ENCODE measurements at regions not wholly inside any gene's neighbourhood (a gene's known extent, or its start where the extent isn't known, plus 50 kb on each side); places are given as distances from the start of the nearest gene placed in this dataset.
"Not testable (repeated sequence)": the region's sequence is repeated elsewhere in the genome, so short reads cannot be mapped to it uniquely, and the experiment has no call there.

DNA sequence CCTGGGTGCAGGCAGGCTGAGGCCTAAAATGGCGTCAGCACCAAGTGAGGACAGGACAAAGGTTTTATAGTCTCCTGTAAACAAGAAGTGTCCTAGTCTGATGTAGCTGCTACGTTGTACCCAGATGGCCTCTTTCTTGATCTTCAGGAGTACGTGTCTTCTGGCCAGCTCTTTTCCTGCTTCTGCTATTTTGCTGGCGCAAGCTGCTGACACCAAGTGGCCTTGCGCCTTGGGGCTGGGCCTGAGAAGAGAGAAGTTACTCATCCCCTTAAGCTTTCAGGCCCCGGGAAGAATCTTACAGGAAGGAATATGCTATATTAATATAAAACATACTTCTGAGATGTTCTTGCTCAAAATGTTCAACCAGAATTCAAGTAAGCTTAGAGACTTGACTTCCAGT, 605.2 kb downstream of the GALC start:
- no peak for ATAC-seq
- intact Hi-C loops (cut with micrococcal nuclease) = no loop called here
- DNase-seq = no peak

DNA sequence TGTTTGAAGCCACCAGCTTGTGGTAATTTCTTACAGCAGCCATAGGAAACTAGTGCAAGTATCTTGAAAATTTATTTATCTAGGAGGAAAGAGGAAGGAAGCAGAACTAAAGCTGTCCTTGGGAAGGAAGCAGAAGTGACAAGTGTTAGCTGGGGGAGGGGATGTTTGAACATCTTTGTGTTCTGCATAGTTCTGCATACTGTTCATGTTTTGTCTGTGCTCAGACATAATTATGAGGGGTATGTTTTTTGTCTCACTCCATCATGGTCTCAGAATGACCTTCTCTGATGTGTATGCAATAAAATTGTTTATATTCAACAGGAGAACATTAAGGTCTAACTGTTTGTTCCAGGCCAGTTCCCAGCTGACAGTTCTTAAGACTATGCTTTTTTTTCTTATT, 606.5 kb downstream of the GALC start:
- no peak for ATAC-seq
- DNase-seq = no peak
- intact Hi-C loops (cut with micrococcal nuclease) = no loop called here

DNA sequence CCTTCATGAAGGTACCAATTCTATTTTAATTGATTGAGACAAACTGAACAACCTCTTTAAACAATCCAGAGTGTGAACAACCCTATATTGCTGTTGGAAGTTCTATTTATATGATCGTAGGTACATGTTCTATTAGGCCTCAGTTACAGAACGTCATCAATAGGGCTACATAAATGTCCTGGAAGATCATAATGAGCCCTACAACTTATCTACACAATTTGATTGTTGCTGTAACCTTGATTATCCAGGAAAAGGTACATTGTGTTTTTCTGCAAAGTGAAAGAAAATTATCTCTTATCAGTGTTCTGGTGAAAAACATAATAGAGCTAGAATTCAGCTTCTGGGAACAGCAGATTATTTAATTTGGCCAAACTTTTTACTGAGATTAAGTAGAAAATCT, 612.9 kb downstream of the GALC start:
- ATAC-seq = no peak
- intact Hi-C loops (cut with micrococcal nuclease) = no loop called here
- no peak for DNase-seq

DNA sequence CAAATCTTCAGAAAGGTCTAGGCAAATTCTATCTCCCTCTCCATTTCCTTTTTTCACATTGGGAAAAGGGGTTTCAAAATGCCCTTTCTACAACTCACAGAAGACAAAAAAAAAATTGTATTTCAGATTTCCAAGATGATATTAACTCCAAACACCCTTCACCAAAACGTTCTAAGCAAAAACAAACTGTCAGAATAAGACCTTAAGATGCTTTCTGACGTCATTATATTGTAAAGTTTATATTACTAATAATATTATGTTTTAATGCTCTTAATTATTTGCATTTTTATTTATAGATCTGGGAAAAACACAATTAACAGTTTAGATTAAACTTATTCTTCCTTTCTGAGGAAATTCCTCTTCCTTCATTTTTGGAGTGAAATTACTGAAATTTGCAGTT, 624.2 kb downstream of the GALC start:
- intact Hi-C loops (cut with micrococcal nuclease) = no loop called here
- DNase-seq (no peak), ATAC-seq (no peak)

DNA sequence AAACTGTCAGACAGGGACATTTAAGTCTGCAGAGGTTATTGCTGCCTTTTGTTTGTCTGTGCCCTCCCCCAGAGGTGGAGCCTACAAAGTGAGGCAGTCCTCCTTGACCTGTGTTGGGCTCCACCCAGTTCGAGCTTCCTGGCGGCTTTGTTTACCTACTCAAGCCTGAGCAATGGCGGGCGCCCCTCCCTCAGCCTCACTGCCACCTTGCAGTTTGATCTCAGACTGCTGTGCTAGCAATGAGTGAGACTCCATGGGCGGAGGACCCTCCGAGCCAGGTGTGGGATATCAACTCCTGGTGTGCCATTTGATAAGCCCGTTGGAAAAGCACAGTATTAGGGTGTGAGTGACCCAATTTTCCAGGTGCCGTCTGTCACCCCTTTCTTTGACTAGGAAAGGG, 632.7 kb downstream of the GALC start:
- ATAC-seq; DNase-seq; intact Hi-C loops (cut with micrococcal nuclease): not testable (repeated sequence)

DNA sequence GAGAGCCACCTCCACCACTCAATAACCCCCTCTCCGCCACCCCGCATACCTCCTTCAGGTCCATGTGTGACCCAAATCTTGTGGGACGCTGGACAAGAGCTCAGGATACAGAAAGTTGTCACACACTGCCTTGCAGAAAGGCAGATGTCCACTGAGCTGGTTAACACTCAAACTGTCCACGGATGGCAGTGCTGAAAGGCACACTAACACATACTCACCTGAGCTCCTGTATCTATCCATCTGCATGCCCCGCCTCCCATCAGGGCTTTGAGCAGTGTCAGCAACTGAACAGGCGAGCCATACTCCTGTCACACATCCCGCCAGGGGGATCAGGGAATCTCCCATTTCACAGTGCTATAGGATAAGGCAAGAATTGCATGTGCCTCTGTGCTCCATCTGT, 642.0 kb downstream of the GALC start:
- ATAC-seq (no peak), DNase-seq (no peak)
- intact Hi-C loops (cut with micrococcal nuclease) = no loop called here

DNA sequence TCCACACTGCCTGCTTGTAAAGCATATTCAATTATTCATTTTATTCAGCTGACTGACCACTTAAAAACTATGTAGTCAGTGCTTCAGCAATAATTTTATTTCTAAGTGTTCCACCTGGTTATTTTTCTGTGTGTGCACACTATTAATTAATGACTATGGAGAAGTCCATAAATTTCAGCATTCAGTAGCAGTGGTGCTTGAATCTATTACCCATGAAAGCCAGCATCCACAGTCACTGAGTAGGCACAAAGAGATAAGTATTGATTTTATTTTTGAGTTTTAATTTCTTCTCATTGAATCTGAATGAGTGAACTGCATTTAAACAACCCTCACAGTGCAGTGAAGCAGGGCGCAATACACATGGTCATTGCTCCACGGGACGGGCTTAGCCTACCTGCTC, 643.1 kb downstream of the GALC start:
- no peak for DNase-seq
- intact Hi-C loops (cut with micrococcal nuclease) = no loop called here
- ATAC-seq = no peak

DNA sequence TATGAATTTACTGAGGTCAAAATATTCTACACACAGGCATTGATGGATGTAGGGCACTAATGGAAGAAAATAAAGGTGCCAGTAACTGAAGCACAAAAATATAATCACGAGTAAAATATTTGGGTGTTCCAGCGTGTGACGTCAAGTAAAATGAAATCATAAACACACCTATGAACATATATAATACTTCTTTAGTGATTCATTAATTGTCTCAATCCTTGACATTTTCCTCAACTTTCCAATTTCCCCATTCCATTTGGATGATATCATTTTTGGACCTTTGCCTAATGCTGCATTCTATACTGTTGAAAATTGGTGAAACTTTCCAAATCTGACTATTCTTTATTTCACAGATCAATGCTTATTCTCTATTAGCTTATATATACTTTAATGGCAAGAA, 649.3 kb downstream of the GALC start:
- intact Hi-C loops (cut with micrococcal nuclease) = no loop called here
- DNase-seq = no peak
- ATAC-seq = no peak

DNA sequence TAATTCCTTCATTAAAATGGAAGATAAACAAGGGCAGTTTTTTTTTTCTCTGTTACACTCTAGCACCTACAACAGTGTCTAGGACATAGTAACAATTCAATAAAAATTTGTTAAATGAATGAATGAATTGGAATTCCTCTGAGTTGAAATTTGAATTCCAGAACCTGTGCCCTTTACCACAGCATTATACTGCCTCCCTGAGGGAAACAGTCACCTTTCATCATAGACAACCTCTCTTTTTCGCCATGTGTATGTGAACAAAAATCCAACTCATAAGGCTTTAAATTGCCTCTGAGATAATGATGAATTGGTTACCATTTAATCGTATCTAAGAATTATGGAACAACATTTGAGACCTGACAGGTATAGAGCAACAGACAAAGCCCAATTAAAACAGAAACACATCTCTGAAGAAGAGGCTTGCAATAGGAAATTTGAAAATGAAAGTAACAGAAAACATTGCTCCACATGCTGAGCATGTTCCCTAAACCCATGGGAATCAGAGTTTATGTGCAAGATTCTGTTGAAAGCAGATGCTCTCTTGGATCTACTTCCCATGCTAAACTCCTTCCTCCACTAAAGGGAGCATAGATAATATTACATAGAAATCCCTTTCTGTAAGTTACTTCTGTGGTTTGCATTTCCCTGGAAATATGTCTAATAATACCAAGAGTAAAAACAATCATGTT, 657.8 kb downstream of the GALC start:
- no peak for ATAC-seq
- intact Hi-C loops (cut with micrococcal nuclease) = no loop called here
- no peak for DNase-seq

DNA sequence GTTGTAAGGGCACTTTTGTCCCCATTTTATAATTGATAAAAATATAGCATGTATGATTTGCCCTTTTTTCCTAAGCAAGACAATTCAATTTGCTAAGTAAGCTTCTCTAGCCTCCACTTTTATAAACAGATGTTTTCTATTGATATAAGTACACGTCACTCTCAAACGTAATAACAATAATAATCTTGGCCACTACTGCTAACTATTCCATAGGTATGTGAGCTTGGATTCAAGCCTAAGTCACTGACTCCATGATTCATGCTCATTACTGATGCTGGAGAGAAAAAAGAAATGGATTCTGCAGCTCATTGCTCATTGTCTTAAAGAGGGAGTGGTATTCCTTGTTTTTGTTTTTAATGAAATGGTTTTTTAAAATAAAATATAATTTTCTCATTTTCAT, 661.0 kb downstream of the GALC start:
- DNase-seq = no peak
- ATAC-seq = no peak
- intact Hi-C loops (cut with micrococcal nuclease) = no loop called here

DNA sequence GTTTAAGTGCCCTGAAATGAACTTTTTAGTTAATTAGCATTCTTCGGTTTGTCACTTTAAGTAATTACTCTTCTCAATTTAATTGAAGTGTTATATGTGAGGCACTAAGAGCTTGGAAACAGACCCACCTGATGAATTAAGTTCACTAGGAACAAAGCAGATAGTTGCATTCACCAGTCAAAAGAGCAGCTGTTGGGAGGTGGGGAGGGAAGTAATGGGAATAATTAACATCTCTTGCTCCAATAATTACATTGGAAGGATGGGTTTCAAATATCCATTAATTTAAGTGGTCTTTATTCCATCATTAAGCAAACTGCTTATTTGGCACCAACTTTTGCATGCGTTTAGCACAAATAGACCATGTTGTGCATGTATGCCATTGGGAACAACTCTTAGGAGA, 667.2 kb downstream of the GALC start:
- DNase-seq (no peak), ATAC-seq (no peak)
- intact Hi-C loops (cut with micrococcal nuclease) = no loop called here

DNA sequence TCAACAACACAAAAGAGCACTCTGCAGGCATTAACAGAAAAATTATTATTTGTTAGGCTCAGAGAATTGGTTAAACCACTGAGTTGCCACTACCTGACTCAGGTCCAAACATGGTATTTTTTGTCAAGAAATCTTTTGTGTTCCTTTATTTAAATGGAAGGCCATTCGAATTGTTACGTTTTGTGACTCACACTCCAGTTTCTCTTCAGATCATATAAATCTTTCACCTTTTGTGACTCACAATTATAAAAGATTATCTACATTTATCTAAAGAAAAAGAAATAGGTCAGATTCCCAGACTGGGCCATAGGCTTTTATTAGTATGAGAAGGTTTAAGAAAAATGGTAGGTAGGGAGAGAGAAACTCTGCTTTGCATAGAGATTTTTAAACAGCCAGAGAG, 669.8 kb downstream of the GALC start:
- no peak for ATAC-seq
- intact Hi-C loops (cut with micrococcal nuclease) = no loop called here

DNA sequence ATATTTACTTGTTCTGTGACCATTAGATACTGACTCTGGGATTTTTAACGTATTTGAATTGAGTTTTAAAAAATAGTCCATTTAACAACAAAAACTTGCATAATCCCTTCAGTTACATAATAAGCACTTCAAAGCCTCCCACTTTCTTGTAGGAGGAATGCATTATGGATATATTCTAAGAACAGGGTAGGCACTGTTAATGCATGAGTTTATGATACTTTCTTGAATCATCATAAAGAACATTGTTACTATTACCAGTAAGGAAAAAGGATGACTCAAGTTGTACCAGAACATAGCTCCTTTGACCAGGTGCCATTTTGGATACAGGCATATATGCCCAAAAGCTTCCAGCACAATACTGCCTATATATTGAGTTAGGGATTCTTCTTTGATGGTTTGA, 671.4 kb downstream of the GALC start:
- ATAC-seq (no peak), DNase-seq (no peak)
- intact Hi-C loops (cut with micrococcal nuclease) = no loop called here

More for the DNA sequence above, 669.8 kb downstream of the GALC start:
- no peak for DNase-seq

DNA sequence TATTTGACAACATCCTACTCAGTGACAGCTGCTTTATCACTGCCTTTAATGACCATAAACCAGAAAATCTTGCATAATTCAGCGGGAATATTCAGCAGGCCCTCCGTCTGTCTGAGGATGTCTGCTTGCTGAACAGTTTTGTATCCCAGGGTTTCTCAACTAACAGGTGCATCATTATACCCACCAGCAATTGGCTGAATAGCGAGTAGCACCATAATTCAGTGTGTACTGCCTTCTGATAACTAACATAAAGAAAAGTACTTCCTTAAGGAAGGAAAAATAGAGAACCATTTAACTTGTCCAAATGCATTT, 680.1 kb downstream of the GALC start:
- DNase-seq (no peak), ATAC-seq (no peak)
- intact Hi-C loops (cut with micrococcal nuclease) = no loop called here

DNA sequence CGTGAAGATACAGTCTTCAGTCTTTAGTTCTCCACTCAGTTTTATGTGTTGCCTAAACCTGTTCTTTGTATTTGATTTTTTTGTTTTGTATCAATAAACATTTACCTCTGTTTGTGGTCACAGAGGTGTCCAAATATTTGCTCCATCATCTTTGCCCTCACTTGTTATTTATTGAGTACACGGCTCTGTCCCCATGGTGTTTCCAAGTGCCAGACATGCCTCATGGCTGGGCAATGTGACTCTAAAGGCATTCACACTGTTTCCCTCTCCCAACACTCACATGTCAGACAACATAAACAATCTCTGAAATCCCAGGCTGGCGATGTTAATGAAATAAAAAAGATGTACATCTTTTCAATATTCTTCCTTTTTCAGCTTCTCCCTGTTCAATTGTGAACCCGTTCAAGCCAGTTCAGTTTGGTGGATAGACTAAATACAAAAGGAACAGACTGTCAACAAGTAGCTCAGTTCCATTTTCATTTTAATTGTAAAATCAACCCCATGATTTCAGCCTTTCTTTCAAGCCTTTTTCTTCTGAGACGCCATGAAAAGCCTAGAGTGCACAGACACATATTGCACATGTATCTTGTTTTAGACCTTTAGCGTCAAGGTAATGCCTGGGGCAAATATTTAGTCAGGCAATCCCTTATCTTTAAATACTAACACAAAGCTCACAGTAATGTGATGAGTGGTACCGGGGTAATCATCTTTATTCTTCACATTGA, 680.7 kb downstream of the GALC start:
- intact Hi-C loops (cut with micrococcal nuclease) = no loop called here

DNA sequence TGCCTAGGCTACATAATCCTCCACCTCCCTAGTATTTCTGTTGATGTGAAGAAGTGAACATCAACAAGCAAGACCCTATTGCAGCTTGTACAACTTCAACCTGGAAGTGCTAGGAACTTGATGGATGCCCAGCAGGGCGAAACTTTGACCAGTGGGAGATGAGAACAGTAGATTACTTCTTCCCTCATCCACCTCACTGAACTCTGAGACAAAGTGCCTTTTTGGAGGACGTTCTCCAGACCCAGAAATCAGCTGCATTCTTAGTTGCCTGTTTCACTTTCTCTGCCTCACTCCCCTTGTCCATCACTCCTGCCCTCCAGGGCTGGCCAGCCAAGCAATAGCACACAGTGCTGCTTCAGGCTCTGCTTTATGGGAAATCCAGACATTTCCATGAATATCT, 683.4 kb downstream of the GALC start:
- intact Hi-C loops (cut with micrococcal nuclease) = no loop called here
- ATAC-seq (no peak), DNase-seq (no peak)

More for the DNA sequence above, 680.7 kb downstream of the GALC start:
- no peak for ATAC-seq
- DNase-seq = no peak

DNA sequence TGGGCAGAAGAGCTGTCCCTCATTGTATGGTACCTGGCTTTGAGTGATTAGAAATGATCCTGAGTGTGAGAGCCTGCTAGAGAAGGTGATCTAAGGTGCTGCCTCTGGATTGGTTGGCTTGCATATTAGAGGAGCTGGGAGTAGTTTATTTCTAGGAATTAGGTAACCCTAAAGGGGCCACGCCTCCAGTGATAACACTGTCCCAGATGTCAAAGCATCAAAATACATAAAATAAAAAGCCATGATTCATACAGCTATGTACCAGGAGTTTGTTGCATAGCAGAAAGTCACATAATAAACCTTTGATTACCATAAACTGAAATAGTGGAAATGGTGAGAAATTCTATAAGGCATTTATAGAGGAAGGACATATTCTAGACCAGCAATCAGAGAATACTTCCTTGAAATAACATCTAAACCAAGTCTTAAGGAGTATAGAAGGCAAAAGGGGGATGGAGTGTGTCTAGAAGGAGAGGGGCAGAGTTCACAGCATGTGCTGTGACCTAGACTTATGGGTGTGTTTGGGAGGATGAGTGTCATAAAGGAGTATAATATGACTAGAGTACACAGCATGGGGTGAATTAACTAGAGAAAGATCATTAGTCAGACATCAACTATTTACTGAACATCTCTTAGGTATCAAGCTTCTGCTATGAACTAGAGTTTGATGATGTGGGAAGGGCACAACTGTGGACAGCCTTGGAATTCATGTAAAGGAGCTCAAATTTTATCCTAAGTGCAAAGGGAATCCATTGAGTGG, 686.4 kb downstream of the GALC start:
- no peak for ATAC-seq
- intact Hi-C loops (cut with micrococcal nuclease) = no loop called here
- no peak for DNase-seq

DNA sequence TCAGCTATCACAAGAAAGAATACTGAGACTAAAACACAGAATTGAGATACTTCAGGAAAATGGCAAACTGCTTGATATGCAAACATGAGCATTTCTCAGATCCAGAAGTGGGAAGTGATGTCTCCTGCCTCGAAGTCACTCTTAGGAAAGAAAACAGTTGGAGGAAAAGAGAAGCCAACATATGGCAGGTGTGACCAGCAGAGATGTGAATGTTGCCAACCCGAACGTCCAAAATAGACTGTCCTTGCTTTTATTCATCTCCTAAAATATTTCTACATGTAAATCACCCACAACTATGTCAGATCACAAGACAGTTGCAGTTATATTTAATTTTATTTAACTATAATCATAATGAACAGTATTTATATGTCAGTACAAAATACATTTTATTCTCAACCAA, 687.6 kb downstream of the GALC start:
- intact Hi-C loops (cut with micrococcal nuclease) = no loop called here
- ATAC-seq (no peak), DNase-seq (no peak)

DNA sequence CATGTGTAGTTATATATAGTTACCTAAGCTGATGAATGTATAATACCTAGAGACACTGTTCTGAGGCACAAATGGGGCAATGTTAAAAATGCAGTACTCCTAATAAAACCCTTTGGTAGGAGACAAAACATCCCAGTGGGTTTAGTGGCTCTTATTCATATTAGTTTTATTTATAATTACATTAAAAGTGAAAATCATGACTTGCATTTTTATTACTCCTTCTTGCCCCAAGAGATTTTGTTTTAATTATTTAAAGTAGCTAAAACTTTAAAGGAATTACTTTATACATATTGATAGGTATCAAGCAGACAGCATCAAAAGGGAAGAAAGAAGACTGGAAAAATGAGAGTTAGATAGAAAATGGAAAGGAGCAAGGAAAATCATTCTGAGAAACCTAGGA, 688.6 kb downstream of the GALC start:
- DNase-seq (no peak), ATAC-seq (no peak)
- intact Hi-C loops (cut with micrococcal nuclease) = no loop called here

DNA sequence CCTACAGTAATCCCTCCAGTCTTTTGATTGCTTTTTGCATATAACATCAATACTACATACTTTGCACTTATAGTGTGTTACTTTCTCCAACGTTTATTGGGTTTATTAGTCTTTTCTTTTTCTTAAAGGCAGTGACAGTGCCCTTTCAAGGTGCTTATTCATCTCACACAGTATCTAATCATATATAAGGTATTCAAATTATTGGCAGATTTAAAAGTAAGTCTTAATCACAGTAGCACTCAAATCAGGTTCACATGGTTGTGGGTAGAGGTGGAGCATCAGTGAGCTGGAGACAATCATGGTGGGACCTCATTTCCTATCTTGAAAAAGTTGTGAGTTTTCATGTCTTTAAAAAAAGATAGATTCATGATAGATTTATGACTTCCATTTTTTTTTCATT, 706.2 kb downstream of the GALC start:
- DNase-seq = no peak
- no peak for ATAC-seq
- intact Hi-C loops (cut with micrococcal nuclease) = no loop called here

DNA sequence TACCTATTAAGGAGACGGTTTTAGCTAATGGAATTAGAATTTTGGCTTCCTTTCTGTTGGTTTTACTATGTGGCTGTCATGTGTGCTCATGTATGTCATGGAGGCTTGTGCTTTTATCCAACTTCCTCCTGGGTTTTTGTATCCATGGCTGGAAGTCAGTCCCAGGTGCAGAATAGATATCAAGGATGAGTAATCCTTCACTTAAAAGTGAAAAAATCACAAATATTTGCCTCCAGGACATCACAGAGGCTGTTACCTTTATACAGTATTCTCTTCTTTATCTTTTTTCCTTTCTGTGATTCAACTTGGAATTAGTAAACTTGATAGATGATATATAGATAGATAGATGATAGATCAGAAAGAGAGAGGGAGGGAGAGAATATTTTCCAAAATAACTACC, 706.8 kb downstream of the GALC start:
- DNase-seq (no peak), ATAC-seq (no peak)
- intact Hi-C loops (cut with micrococcal nuclease) = no loop called here
